ENCODE measurements at regions not wholly inside any gene's neighbourhood (a gene's known extent, or its start where the extent isn't known, plus 50 kb on each side); places are given as distances from the start of the nearest gene placed in this dataset.

- no peak for DNase-seq (ENCODE audit: low read depth)
- H3K4me3 ChIP-seq (ENCODE audit: low read depth, low read length): no peak overlapping the region
These were observed 197.9 kb downstream of the RBFOX3 start for GRCh38 chr17:79412886-79413390.

- no peak overlapping the region for H3K4me3 ChIP-seq (ENCODE audit: low read depth, low read length)
- no peak for DNase-seq (ENCODE audit: low read depth)
These were observed 198.7 kb downstream of the RBFOX3 start for GRCh38 chr17:79412110-79412509.

- DNase-seq (ENCODE audit: low read depth): no peak
These were observed 199.4 kb downstream of the RBFOX3 start for GRCh38 chr17:79411419-79411818.

GRCh38 chr17:79410681-79411080, 200.2 kb downstream of the RBFOX3 start:
- no peak for DNase-seq (ENCODE audit: low read depth)
- no peak overlapping the region for H3K4me3 ChIP-seq (ENCODE audit: low read depth, low read length)

More at GRCh38 chr17:79411419-79411818, 199.4 kb downstream of the RBFOX3 start:
- no peak overlapping the region for H3K4me3 ChIP-seq (ENCODE audit: low read depth, low read length)

- DNase-seq (ENCODE audit: low read depth): no peak
- H3K4me3 ChIP-seq (ENCODE audit: low read depth, low read length): no peak overlapping the region
These were observed 202.6 kb downstream of the RBFOX3 start for GRCh38 chr17:79408251-79408650.

GRCh38 chr17:79407385-79407784, 203.5 kb downstream of the RBFOX3 start:
- no peak overlapping the region for H3K4me3 ChIP-seq (ENCODE audit: low read depth, low read length)
- DNase-seq (ENCODE audit: low read depth): no peak

- no peak overlapping the region for H3K4me3 ChIP-seq (ENCODE audit: low read depth, low read length)
- no peak for DNase-seq (ENCODE audit: low read depth)
These were observed 204.5 kb downstream of the RBFOX3 start for GRCh38 chr17:79406316-79406715.

- DNase-seq (ENCODE audit: low read depth): no peak
- H3K4me3 ChIP-seq (ENCODE audit: low read depth, low read length): no peak overlapping the region
These were observed 205.0 kb downstream of the RBFOX3 start for GRCh38 chr17:79405823-79406222.

GRCh38 chr17:79404136-79404911, 206.5 kb downstream of the RBFOX3 start:
- no peak for DNase-seq (ENCODE audit: low read depth)
- H3K4me3 ChIP-seq (ENCODE audit: low read depth, low read length): no peak overlapping the region

GRCh38 chr17:79401704-79402674, 208.9 kb downstream of the RBFOX3 start:
- H3K4me3 ChIP-seq (ENCODE audit: low read depth, low read length): no peak overlapping the region
- no peak for DNase-seq (ENCODE audit: low read depth)

- DNase-seq (ENCODE audit: low read depth): no peak
- no peak overlapping the region for H3K4me3 ChIP-seq (ENCODE audit: low read depth, low read length)
These were observed 209.7 kb downstream of the RBFOX3 start for GRCh38 chr17:79400989-79401703.

- no peak overlapping the region for H3K4me3 ChIP-seq (ENCODE audit: low read depth, low read length)
- DNase-seq (ENCODE audit: low read depth): no peak
These were observed 211.2 kb downstream of the RBFOX3 start for GRCh38 chr17:79399610-79400144.

GRCh38 chr17:79398441-79398840, 212.4 kb downstream of the RBFOX3 start:
- no peak overlapping the region for H3K4me3 ChIP-seq (ENCODE audit: low read depth, low read length)
- DNase-seq (ENCODE audit: low read depth): no peak

- H3K4me3 ChIP-seq (ENCODE audit: low read depth, low read length): no peak overlapping the region
- DNase-seq (ENCODE audit: low read depth): no peak
These were observed 214.2 kb downstream of the RBFOX3 start for GRCh38 chr17:79396696-79397095.

- no peak for DNase-seq (ENCODE audit: low read depth)
- no peak overlapping the region for H3K4me3 ChIP-seq (ENCODE audit: low read depth, low read length)
These were observed 215.3 kb downstream of the RBFOX3 start for GRCh38 chr17:79395545-79395944.

- no peak overlapping the region for H3K4me3 ChIP-seq (ENCODE audit: low read depth, low read length)
- no peak for DNase-seq (ENCODE audit: low read depth)
These were observed 215.8 kb downstream of the RBFOX3 start for GRCh38 chr17:79395066-79395465.

GRCh38 chr17:79393358-79394052, 217.3 kb downstream of the RBFOX3 start:
- H3K4me3 ChIP-seq (ENCODE audit: low read depth, low read length): no peak overlapping the region
- no peak for DNase-seq (ENCODE audit: low read depth)

GRCh38 chr17:79392598-79392997, 218.3 kb downstream of the RBFOX3 start:
- DNase-seq (ENCODE audit: low read depth): no peak
- H3K4me3 ChIP-seq (ENCODE audit: low read depth, low read length): no peak overlapping the region
